ENCODE measurements at regions not wholly inside any gene's neighbourhood (a gene's known extent, or its start where the extent isn't known, plus 50 kb on each side); places are given as distances from the start of the nearest gene placed in this dataset.
A peak's percentile ranks its signal among the peaks of the same experiment; 100 is the strongest.

DNA sequence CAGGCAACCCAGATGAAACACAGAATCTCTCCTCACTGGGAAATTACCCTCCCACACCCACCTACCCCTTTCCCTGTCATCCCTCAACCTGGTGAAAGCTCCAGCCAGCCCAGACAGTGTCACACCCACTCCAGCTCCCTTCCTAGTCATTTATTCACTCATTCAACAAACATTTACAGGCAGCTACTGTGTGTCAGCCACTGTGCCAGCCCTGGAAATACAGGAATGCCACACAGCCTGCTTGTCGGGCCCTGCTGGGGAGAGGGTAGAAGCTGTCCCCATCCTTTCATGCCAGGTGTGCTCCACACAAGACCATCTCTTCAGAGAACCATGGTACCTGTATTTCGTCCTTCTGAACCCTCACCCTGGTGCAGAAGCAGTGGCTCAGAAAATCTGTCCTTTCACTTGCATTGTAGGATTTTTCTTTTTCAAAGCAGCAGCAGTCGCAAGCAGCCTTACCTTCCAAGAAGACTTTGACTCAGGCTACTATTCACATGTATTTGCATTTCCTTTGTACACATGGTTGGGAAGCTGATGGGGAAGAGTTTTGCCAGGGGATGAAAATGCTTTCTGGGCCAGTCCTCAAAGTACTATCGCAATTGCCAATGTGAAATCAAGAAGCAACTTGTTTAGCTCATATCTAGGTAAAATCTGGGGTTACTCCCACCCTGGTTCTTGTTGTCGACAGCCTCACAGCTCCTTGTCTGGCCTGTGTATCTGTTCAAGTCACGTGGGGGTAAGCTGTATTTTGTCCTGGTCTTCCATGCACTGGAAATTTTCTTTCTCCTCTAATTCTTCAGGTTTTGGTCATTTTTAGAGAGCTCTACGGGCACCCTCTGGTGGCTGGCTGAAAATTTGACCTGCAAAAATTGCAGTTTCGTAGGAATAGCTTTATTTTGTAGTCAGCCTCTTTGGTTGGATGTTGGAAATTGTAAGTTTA, 147.4 kb upstream of the EGLN3 start (continued):
- TF ChIP-seq HMGA1 (CRISPR knock-in tag; conservative IDR thresholded peaks at IDR 0.05), result no peak
- no peak for TF ChIP-seq MAFF (IDR thresholded peaks at IDR 0.05; ENCODE audit: low read depth, low read length)
- no peak for TF ChIP-seq HOXA7 (CRISPR knock-in tag; IDR thresholded peaks at IDR 0.05)
- 0 out of 2 replicates have a peak, but pooled peaks have one; percentile 31 for TF ChIP-seq RARA (CRISPR knock-in tag; IDR thresholded peaks at IDR 0.05)
- TF ChIP-seq TAF1 (CRISPR knock-in tag; IDR thresholded peaks at IDR 0.05), result no peak
- no peak for TF ChIP-seq BORCS8-MEF2B (CRISPR knock-in tag; IDR thresholded peaks at IDR 0.05)
- TF ChIP-seq CCDC6 (CRISPR knock-in tag; IDR thresholded peaks at IDR 0.05), result no peak
- TF ChIP-seq, protein P1, sequence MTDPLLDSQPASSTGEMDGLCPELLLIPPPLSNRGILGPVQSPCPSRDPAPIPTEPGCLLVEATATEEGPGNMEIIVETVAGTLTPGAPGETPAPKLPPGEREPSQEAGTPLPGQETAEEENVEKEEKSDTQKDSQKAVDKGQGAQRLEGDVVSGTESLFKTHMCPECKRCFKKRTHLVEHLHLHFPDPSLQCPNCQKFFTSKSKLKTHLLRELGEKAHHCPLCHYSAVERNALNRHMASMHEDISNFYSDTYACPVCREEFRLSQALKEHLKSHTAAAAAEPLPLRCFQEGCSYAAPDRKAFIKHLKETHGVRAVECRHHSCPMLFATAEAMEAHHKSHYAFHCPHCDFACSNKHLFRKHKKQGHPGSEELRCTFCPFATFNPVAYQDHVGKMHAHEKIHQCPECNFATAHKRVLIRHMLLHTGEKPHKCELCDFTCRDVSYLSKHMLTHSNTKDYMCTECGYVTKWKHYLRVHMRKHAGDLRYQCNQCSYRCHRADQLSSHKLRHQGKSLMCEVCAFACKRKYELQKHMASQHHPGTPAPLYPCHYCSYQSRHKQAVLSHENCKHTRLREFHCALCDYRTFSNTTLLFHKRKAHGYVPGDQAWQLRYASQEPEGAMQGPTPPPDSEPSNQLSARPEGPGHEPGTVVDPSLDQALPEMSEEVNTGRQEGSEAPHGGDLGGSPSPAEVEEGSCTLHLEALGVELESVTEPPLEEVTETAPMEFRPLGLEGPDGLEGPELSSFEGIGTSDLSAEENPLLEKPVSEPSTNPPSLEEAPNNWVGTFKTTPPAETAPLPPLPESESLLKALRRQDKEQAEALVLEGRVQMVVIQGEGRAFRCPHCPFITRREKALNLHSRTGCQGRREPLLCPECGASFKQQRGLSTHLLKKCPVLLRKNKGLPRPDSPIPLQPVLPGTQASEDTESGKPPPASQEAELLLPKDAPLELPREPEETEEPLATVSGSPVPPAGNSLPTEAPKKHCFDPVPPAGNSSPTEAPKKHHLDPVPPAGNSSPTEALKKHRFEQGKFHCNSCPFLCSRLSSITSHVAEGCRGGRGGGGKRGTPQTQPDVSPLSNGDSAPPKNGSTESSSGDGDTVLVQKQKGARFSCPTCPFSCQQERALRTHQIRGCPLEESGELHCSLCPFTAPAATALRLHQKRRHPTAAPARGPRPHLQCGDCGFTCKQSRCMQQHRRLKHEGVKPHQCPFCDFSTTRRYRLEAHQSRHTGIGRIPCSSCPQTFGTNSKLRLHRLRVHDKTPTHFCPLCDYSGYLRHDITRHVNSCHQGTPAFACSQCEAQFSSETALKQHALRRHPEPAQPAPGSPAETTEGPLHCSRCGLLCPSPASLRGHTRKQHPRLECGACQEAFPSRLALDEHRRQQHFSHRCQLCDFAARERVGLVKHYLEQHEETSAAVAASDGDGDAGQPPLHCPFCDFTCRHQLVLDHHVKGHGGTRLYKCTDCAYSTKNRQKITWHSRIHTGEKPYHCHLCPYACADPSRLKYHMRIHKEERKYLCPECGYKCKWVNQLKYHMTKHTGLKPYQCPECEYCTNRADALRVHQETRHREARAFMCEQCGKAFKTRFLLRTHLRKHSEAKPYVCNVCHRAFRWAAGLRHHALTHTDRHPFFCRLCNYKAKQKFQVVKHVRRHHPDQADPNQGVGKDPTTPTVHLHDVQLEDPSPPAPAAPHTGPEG (CRISPR knock-in tag; IDR thresholded peaks at IDR 0.05), result no peak
- no peak for TF ChIP-seq ZNF317 (CRISPR knock-in tag; IDR thresholded peaks at IDR 0.05)
- TF ChIP-seq, protein P2, sequence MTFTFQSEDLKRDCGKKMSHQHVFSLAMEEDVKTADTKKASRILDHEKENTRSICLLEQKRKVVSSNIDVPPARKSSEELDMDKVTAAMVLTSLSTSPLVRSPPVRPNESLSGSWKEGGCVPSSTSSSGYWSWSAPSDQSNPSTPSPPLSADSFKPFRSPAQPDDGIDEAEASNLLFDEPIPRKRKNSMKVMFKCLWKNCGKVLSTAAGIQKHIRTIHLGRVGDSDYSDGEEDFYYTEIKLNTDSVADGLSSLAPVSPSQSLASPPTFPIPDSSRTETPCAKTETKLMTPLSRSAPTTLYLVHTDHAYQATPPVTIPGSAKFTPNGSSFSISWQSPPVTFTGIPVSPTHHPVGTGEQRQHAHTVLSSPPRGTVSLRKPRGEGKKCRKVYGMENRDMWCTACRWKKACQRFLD (CRISPR knock-in tag; IDR thresholded peaks at IDR 0.05; ENCODE audit: borderline replicate concordance), result no peak
- TF ChIP-seq, protein P3, sequence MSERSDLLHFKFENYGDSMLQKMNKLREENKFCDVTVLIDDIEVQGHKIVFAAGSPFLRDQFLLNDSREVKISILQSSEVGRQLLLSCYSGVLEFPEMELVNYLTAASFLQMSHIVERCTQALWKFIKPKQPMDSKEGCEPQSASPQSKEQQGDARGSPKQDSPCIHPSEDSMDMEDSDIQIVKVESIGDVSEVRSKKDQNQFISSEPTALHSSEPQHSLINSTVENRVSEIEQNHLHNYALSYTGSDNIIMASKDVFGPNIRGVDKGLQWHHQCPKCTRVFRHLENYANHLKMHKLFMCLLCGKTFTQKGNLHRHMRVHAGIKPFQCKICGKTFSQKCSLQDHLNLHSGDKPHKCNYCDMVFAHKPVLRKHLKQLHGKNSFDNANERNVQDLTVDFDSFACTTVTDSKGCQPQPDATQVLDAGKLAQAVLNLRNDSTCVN (CRISPR knock-in tag; IDR thresholded peaks at IDR 0.05; ENCODE audit: borderline replicate concordance), result no peak
- no peak for TF ChIP-seq SYNCRIP (IDR thresholded peaks at IDR 0.05; ENCODE audit: insufficient read depth, low read depth, low read length)
- TF ChIP-seq, protein P4, sequence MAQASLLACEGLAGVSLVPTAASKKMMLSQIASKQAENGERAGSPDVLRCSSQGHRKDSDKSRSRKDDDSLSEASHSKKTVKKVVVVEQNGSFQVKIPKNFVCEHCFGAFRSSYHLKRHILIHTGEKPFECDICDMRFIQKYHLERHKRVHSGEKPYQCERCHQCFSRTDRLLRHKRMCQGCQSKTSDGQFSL (CRISPR knock-in tag; IDR thresholded peaks at IDR 0.05), result no peak
- TF ChIP-seq MED13 (CRISPR knock-in tag; IDR thresholded peaks at IDR 0.05), result no peak
- no peak for TF ChIP-seq RFX1 (IDR thresholded peaks at IDR 0.05)
- no peak for TF ChIP-seq ZNF607 (CRISPR knock-in tag; IDR thresholded peaks at IDR 0.05; ENCODE audit: borderline replicate concordance)
- 0 out of 2 replicates have a peak, but pooled peaks have one; percentile 70 for TF ChIP-seq ZSCAN20 (CRISPR knock-in tag; IDR thresholded peaks at IDR 0.05; ENCODE audit: borderline replicate concordance)
- TF ChIP-seq HNRNPLL (IDR thresholded peaks at IDR 0.05; ENCODE audit: low read depth, low read length, poor library complexity, severe bottlenecking), result no peak
- TF ChIP-seq PLRG1 (conservative IDR thresholded peaks at IDR 0.05), result no peak

Data from HepG2 (cell line).